GM23338 (cell line): ENCODE measurements at regions not wholly inside any gene's neighbourhood (a gene's known extent, or its start where the extent isn't known, plus 50 kb on each side); places are given as distances from the start of the nearest gene placed in this dataset.

ENCODE experiments used
- EZH2 ChIP-seq: fragments of 200-600 bp; sonication (generic); IDR thresholded peaks from one replicate; pipeline ENCODE4 v1.8.0; 2017; ENCODE audit warnings: antibody characterized with exemption, mild to moderate bottlenecking, low read depth; ENCODE audit not compliant: unreplicated experiment
- EZH2phosphoT487 ChIP-seq: fragments of 200-600 bp; sonication (generic); IDR thresholded peaks from one replicate; pipeline ENCODE4 v1.8.1; 2018; ENCODE audit warnings: antibody characterized with exemption; ENCODE audit not compliant: unreplicated experiment
- POLR2AphosphoS5 ChIP-seq: IDR thresholded peaks from 2 replicates; pipeline ENCODE4 v1.6.1; 2016; ENCODE audit warnings: antibody characterized with exemption, low read depth
- STAT1 ChIP-seq: IDR thresholded peaks from one replicate; pipeline ENCODE4 v1.6.1; 2016; ENCODE audit warnings: antibody characterized with exemption; ENCODE audit not compliant: unreplicated experiment
- ZNF114 ChIP-seq: fragments of 250-450 bp; sonication (Bioruptor Pico); IDR thresholded peaks from 2 replicates; pipeline ENCODE4 v1.5.0; 2020; ENCODE audit warnings: mild to moderate bottlenecking, moderate library complexity
- ZNF331 ChIP-seq: fragments of 250-450 bp; sonication (Bioruptor Pico); IDR thresholded peaks from 2 replicates; pipeline ENCODE4 v1.5.0; 2020; ENCODE audit warnings: low read depth, mild to moderate bottlenecking, moderate library complexity
- TF ChIP-seq, protein P1 (sequence below): fragments of 250-450 bp; sonication (Bioruptor Pico); IDR thresholded peaks from 2 replicates; pipeline ENCODE4 v1.5.0; 2020; ENCODE audit warnings: mild to moderate bottlenecking, moderate library complexity
- TF ChIP-seq, protein P2 (sequence below): IDR thresholded peaks from one replicate; pipeline ENCODE4 v1.6.1; 2018; ENCODE audit warnings: antibody characterized with exemption; ENCODE audit not compliant: unreplicated experiment

DNA sequence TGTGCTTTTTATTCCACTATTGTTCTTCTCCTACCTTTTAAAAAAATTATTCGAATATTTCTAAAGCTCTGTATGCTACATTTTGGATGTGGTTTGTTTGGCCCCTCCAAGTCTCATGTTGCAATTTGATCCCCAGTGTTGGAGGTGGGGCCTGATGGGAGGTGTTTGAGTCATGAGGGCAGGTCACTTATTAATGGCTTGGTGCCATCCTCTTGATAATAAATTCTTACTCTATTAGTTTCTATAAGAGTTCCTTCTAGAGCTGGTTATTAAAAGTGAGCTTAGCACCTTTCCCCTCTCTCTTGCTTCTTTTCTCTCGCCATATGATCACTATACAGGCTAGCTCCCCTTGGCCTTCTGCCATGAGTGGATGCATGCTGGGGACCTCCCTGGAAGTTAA is 445.6 kb upstream of the PDE3A start (continued):
- TF ChIP-seq, protein P1, sequence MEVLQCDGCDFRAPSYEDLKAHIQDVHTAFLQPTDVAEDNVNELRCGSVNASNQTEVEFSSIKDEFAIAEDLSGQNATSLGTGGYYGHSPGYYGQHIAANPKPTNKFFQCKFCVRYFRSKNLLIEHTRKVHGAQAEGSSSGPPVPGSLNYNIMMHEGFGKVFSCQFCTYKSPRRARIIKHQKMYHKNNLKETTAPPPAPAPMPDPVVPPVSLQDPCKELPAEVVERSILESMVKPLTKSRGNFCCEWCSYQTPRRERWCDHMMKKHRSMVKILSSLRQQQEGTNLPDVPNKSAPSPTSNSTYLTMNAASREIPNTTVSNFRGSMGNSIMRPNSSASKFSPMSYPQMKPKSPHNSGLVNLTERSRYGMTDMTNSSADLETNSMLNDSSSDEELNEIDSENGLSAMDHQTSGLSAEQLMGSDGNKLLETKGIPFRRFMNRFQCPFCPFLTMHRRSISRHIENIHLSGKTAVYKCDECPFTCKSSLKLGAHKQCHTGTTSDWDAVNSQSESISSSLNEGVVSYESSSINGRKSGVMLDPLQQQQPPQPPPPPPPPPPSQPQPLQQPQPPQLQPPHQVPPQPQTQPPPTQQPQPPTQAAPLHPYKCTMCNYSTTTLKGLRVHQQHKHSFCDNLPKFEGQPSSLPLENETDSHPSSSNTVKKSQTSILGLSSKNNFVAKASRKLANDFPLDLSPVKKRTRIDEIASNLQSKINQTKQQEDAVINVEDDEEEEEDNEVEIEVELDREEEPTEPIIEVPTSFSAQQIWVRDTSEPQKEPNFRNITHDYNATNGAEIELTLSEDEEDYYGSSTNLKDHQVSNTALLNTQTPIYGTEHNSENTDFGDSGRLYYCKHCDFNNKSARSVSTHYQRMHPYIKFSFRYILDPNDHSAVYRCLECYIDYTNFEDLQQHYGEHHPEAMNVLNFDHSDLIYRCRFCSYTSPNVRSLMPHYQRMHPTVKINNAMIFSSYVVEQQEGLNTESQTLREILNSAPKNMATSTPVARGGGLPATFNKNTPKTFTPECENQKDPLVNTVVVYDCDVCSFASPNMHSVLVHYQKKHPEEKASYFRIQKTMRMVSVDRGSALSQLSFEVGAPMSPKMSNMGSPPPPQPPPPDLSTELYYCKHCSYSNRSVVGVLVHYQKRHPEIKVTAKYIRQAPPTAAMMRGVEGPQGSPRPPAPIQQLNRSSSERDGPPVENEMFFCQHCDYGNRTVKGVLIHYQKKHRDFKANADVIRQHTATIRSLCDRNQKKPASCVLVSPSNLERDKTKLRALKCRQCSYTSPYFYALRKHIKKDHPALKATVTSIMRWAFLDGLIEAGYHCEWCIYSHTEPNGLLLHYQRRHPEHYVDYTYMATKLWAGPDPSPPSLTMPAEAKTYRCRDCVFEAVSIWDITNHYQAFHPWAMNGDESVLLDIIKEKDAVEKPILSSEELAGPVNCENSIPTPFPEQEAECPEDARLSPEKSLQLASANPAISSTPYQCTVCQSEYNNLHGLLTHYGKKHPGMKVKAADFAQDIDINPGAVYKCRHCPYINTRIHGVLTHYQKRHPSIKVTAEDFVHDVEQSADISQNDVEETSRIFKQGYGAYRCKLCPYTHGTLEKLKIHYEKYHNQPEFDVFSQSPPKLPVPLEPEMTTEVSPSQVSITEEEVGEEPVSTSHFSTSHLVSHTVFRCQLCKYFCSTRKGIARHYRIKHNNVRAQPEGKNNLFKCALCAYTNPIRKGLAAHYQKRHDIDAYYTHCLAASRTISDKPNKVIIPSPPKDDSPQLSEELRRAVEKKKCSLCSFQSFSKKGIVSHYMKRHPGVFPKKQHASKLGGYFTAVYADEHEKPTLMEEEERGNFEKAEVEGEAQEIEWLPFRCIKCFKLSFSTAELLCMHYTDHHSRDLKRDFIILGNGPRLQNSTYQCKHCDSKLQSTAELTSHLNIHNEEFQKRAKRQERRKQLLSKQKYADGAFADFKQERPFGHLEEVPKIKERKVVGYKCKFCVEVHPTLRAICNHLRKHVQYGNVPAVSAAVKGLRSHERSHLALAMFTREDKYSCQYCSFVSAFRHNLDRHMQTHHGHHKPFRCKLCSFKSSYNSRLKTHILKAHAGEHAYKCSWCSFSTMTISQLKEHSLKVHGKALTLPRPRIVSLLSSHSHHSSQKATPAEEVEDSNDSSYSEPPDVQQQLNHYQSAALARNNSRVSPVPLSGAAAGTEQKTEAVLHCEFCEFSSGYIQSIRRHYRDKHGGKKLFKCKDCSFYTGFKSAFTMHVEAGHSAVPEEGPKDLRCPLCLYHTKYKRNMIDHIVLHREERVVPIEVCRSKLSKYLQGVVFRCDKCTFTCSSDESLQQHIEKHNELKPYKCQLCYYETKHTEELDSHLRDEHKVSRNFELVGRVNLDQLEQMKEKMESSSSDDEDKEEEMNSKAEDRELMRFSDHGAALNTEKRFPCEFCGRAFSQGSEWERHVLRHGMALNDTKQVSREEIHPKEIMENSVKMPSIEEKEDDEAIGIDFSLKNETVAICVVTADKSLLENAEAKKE (CRISPR knock-in tag), result no peak
- TF ChIP-seq EZH2, result no peak
- no peak for TF ChIP-seq ZNF331 (CRISPR knock-in tag)
- TF ChIP-seq, protein P2, sequence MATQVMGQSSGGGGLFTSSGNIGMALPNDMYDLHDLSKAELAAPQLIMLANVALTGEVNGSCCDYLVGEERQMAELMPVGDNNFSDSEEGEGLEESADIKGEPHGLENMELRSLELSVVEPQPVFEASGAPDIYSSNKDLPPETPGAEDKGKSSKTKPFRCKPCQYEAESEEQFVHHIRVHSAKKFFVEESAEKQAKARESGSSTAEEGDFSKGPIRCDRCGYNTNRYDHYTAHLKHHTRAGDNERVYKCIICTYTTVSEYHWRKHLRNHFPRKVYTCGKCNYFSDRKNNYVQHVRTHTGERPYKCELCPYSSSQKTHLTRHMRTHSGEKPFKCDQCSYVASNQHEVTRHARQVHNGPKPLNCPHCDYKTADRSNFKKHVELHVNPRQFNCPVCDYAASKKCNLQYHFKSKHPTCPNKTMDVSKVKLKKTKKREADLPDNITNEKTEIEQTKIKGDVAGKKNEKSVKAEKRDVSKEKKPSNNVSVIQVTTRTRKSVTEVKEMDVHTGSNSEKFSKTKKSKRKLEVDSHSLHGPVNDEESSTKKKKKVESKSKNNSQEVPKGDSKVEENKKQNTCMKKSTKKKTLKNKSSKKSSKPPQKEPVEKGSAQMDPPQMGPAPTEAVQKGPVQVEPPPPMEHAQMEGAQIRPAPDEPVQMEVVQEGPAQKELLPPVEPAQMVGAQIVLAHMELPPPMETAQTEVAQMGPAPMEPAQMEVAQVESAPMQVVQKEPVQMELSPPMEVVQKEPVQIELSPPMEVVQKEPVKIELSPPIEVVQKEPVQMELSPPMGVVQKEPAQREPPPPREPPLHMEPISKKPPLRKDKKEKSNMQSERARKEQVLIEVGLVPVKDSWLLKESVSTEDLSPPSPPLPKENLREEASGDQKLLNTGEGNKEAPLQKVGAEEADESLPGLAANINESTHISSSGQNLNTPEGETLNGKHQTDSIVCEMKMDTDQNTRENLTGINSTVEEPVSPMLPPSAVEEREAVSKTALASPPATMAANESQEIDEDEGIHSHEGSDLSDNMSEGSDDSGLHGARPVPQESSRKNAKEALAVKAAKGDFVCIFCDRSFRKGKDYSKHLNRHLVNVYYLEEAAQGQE, result no peak
- no peak for TF ChIP-seq ZNF114 (CRISPR knock-in tag)
- TF ChIP-seq POLR2AphosphoS5, result no peak
- no peak for TF ChIP-seq EZH2phosphoT487
- no peak for TF ChIP-seq STAT1
